GM19023 (cell line): ENCODE measurements at regions not wholly inside any gene's neighbourhood (a gene's known extent, or its start where the extent isn't known, plus 50 kb on each side); places are given as distances from the start of the nearest gene placed in this dataset.

ENCODE experiments used
- ATAC-seq: cut with Tn5 transposase; IDR thresholded peaks from one replicate; pipeline ENCODE4 v1.9.1; 2021; ENCODE audit warnings: mild to moderate bottlenecking, moderate library complexity; ENCODE audit not compliant: unreplicated experiment

- ATAC-seq = no peak
These were observed 772.6 kb upstream of the FAM98A start for GRCh38 chr2:34371711-34372110.

GRCh38 chr2:34368304-34368703, 769.2 kb upstream of the FAM98A start:
- ATAC-seq = no peak

GRCh38 chr2:34365932-34366331, 766.8 kb upstream of the FAM98A start:
- no peak for ATAC-seq

- no peak for ATAC-seq
These were observed 766.4 kb upstream of the FAM98A start for GRCh38 chr2:34365512-34365911.

GRCh38 chr2:34353509-34354113, 754.5 kb upstream of the FAM98A start:
- ATAC-seq = no peak

GRCh38 chr2:34349527-34349926, 750.4 kb upstream of the FAM98A start:
- ATAC-seq = no peak

- no peak for ATAC-seq
These were observed 745.9 kb upstream of the FAM98A start for GRCh38 chr2:34345030-34345429.

- ATAC-seq = no peak
These were observed 741.2 kb upstream of the FAM98A start for GRCh38 chr2:34340307-34340706.

- no peak for ATAC-seq
These were observed 738.6 kb upstream of the FAM98A start for GRCh38 chr2:34337735-34338134.

GRCh38 chr2:34332813-34333212, 733.7 kb upstream of the FAM98A start:
- ATAC-seq = no peak

GRCh38 chr2:34320056-34320455, 721.0 kb upstream of the FAM98A start:
- no peak for ATAC-seq

- ATAC-seq = no peak
These were observed 718.7 kb upstream of the FAM98A start for GRCh38 chr2:34317797-34318196.

GRCh38 chr2:34316788-34317187, 717.7 kb upstream of the FAM98A start:
- no peak for ATAC-seq

- no peak for ATAC-seq
These were observed 712.7 kb upstream of the FAM98A start for GRCh38 chr2:34311816-34312215.

- ATAC-seq = no peak
These were observed 709.0 kb upstream of the FAM98A start for GRCh38 chr2:34308140-34308539.

GRCh38 chr2:34307636-34308035, 708.5 kb upstream of the FAM98A start:
- no peak for ATAC-seq

GRCh38 chr2:34306745-34307144, 707.6 kb upstream of the FAM98A start:
- ATAC-seq = no peak

GRCh38 chr2:34305587-34305986, 706.5 kb upstream of the FAM98A start:
- no peak for ATAC-seq

GRCh38 chr2:34294961-34295360, 695.9 kb upstream of the FAM98A start:
- no peak for ATAC-seq

- no peak for ATAC-seq
These were observed 692.0 kb upstream of the FAM98A start for GRCh38 chr2:34291076-34291475.

GRCh38 chr2:34288016-34288415, 688.9 kb upstream of the FAM98A start:
- ATAC-seq = no peak

- ATAC-seq = no peak
These were observed 681.5 kb upstream of the FAM98A start for GRCh38 chr2:34280606-34281005.

- no peak for ATAC-seq
These were observed 668.0 kb upstream of the FAM98A start for GRCh38 chr2:34266908-34267697.
